Keratinocyte (primary cell): ENCODE measurements at regions not wholly inside any gene's neighbourhood (a gene's known extent, or its start where the extent isn't known, plus 50 kb on each side); places are given as distances from the start of the nearest gene placed in this dataset.

Experiments used
- CTCF ChIP-seq, 3 experiments: IDR thresholded peaks in 1 of 3; conservative IDR thresholded peaks in 1 of 3; optimal IDR thresholded peaks in 1 of 3; 2 replicates in 2 of 3; 3 replicates in 1 of 3; pipeline versions ENCODE3 to v1.5.1; 2011; ENCODE audit warnings: low read length in 3 of 3, mild to moderate bottlenecking in 3 of 3, moderate library complexity in 2 of 3, control low read depth in 1 of 3, inconsistent platforms in 1 of 3; ENCODE audit not compliant: insufficient read depth in 2 of 3; ENCODE audit errors: extremely low read depth in 1 of 3
- EZH2 ChIP-seq: IDR thresholded peaks from one replicate; pipeline ENCODE4 v1.6.1; 2012; ENCODE audit warnings: inconsistent platforms, mild to moderate bottlenecking, low read length, moderate library complexity

GRCh38 chr3:72065236-72065635 is 280.3 kb upstream of the PROK2 start:
- TF ChIP-seq CTCF (optimal IDR thresholded peaks at IDR 0.05 in 1 of 3, IDR thresholded peaks at IDR 0.05 in 1 of 3, conservative IDR thresholded peaks at IDR 0.05 in 1 of 3; ENCODE audit: extremely low read depth in 1 of 3, insufficient read depth in 2 of 3, low read length in 3 of 3) = no peak
- no peak for TF ChIP-seq EZH2
